GM12892 (cell line): ENCODE measurements at regions not wholly inside any gene's neighbourhood (a gene's known extent, or its start where the extent isn't known, plus 50 kb on each side); places are given as distances from the start of the nearest gene placed in this dataset.

ENCODE experiments used
- DNase-seq: peaks from one replicate; pipeline ENCODE4 v3.0.0; 2011; ENCODE audit not compliant: insufficient read length
- FAIRE-seq: peaks from 2 replicates; lab custom pipeline; 2011; peaks lifted over from hg19 to GRCh38; lab: Jason Lieb, UNC
- POLR2A ChIP-seq: IDR thresholded peaks from 2 replicates; pipeline ENCODE4 v1.6.1; 2011; ENCODE audit warnings: low read depth, low read length, control low read depth
- POLR2AphosphoS5 ChIP-seq: IDR thresholded peaks from 2 replicates; pipeline ENCODE4 v1.6.1; 2011; ENCODE audit warnings: low read depth, low read length, control low read depth
- TAF1 ChIP-seq: IDR thresholded peaks from 2 replicates; pipeline ENCODE4 v1.6.1; 2011; ENCODE audit warnings: low read depth, mild to moderate bottlenecking, control low read depth, low read length, borderline replicate concordance

GRCh38 chr1:200354243-200354642 lies 55.6 kb downstream of the ZNF281 start:
- FAIRE-seq (no peak), DNase-seq (no peak)
- no peak for TF ChIP-seq TAF1
- TF ChIP-seq POLR2AphosphoS5 = no peak
- TF ChIP-seq POLR2A = no peak

GRCh38 chr1:200353232-200353631 lies 56.6 kb downstream of the ZNF281 start:
- TF ChIP-seq POLR2AphosphoS5 (no peak), TAF1 (no peak), POLR2A (no peak)
- no peak for DNase-seq
- no peak for FAIRE-seq

GRCh38 chr1:200351826-200352549 lies 57.8 kb downstream of the ZNF281 start:
- DNase-seq (no peak), FAIRE-seq (peak; percentile 66)
- TF ChIP-seq POLR2AphosphoS5 (no peak), TAF1 (no peak), POLR2A (no peak)

- FAIRE-seq (no peak), DNase-seq (no peak)
- TF ChIP-seq TAF1 (no peak), POLR2AphosphoS5 (no peak), POLR2A (no peak)
Observed at GRCh38 chr1:200351425-200351824, 58.4 kb downstream of the ZNF281 start.

- no peak for FAIRE-seq
- TF ChIP-seq TAF1 = no peak
- no peak for TF ChIP-seq POLR2AphosphoS5
- DNase-seq = no peak
Observed at GRCh38 chr1:200346700-200347099, 63.1 kb downstream of the ZNF281 start.

- DNase-seq = no peak
- TF ChIP-seq POLR2AphosphoS5 (no peak), POLR2A (no peak), TAF1 (no peak)
- no peak for FAIRE-seq
Observed at GRCh38 chr1:200345520-200345919, 64.3 kb downstream of the ZNF281 start.

- no peak for DNase-seq
- FAIRE-seq = no peak
- TF ChIP-seq TAF1 (no peak), POLR2A (no peak), POLR2AphosphoS5 (no peak)
Observed at GRCh38 chr1:200343874-200344273, 66.0 kb downstream of the ZNF281 start.

GRCh38 chr1:200342511-200343311 lies 67.1 kb downstream of the ZNF281 start:
- DNase-seq (no peak), FAIRE-seq (no peak)

GRCh38 chr1:200338451-200338850 lies 71.4 kb downstream of the ZNF281 start:
- no peak for FAIRE-seq
- DNase-seq = no peak
- TF ChIP-seq TAF1 (no peak), POLR2AphosphoS5 (no peak), POLR2A (no peak)

More at GRCh38 chr1:200342511-200343311, 67.1 kb downstream of the ZNF281 start:
- TF ChIP-seq POLR2AphosphoS5 = no peak
- TF ChIP-seq TAF1 = no peak
- TF ChIP-seq POLR2A = no peak

- DNase-seq (no peak), FAIRE-seq (no peak)
- TF ChIP-seq POLR2AphosphoS5 = no peak
- TF ChIP-seq POLR2A = no peak
- no peak for TF ChIP-seq TAF1
Observed at GRCh38 chr1:200337831-200338230, 72.0 kb downstream of the ZNF281 start.

- FAIRE-seq = peak; percentile 38
- DNase-seq = no peak
- no peak for TF ChIP-seq TAF1
- TF ChIP-seq POLR2AphosphoS5 = no peak
- no peak for TF ChIP-seq POLR2A
Observed at GRCh38 chr1:200337410-200337809, 72.4 kb downstream of the ZNF281 start.

- FAIRE-seq = peak; percentile 33
- DNase-seq = no peak
- TF ChIP-seq TAF1 = no peak
- TF ChIP-seq POLR2A = no peak
- TF ChIP-seq POLR2AphosphoS5 = no peak
Observed at GRCh38 chr1:200336901-200337391, 72.9 kb downstream of the ZNF281 start.
